ENCODE measurements at regions not wholly inside any gene's neighbourhood (a gene's known extent, or its start where the extent isn't known, plus 50 kb on each side); places are given as distances from the start of the nearest gene placed in this dataset.
"Not testable (repeated sequence)": the region's sequence is repeated elsewhere in the genome, so short reads cannot be mapped to it uniquely, and the experiment has no call there.

GRCh38 chr12:131221061-131221956, 267.6 kb downstream of the ADGRD1 start:
- Histone ChIP-seq H3K36me3 (no peaks in the 10 kb centered on the region), H3K9me3 (ENCODE audit: severe bottlenecking) (no peaks in the 10 kb centered on the region), H3K4me3 (ENCODE audit: low read depth, low read length) (no peak overlapping the region), H3K27me3 (ENCODE audit: insufficient read depth, low read depth, severe bottlenecking) (no peaks in the 10 kb centered on the region), H3K27ac (no peak overlapping the region)
- DNase-seq: no peak
- no peak for TF ChIP-seq CTCF (IDR thresholded peaks at IDR 0.05; ENCODE audit: low read depth, low read length)

GRCh38 chr12:131221957-131222328, 268.2 kb downstream of the ADGRD1 start:
- no peak for TF ChIP-seq CTCF (IDR thresholded peaks at IDR 0.05; ENCODE audit: low read depth, low read length)
- H3K27me3 ChIP-seq (ENCODE audit: insufficient read depth, low read depth, severe bottlenecking): no peaks in the 10 kb centered on the region
- no peaks in the 10 kb centered on the region for H3K9me3 ChIP-seq (ENCODE audit: severe bottlenecking)
- H3K4me3 ChIP-seq (ENCODE audit: low read depth, low read length): no peak overlapping the region
- no peak overlapping the region for H3K27ac ChIP-seq
- no peaks in the 10 kb centered on the region for H3K36me3 ChIP-seq
- DNase-seq: no peak

GRCh38 chr12:131222329-131223139, 268.8 kb downstream of the ADGRD1 start:
- Histone ChIP-seq H3K27me3 (ENCODE audit: insufficient read depth, low read depth, severe bottlenecking) (no peaks in the 10 kb centered on the region), H3K9me3 (ENCODE audit: severe bottlenecking) (no peaks in the 10 kb centered on the region), H3K4me3 (ENCODE audit: low read depth, low read length) (no peak overlapping the region), H3K36me3 (no peaks in the 10 kb centered on the region), H3K27ac (no peak overlapping the region)
- no peak for DNase-seq
- no peak for TF ChIP-seq CTCF (IDR thresholded peaks at IDR 0.05; ENCODE audit: low read depth, low read length)

GRCh38 chr12:131223171-131223761, 269.6 kb downstream of the ADGRD1 start:
- no peak for DNase-seq
- TF ChIP-seq CTCF (IDR thresholded peaks at IDR 0.05; ENCODE audit: low read depth, low read length): no peak
- H3K4me3 ChIP-seq (ENCODE audit: low read depth, low read length): no peak overlapping the region
- no peaks in the 10 kb centered on the region for H3K27me3 ChIP-seq (ENCODE audit: insufficient read depth, low read depth, severe bottlenecking)
- no peaks in the 10 kb centered on the region for H3K36me3 ChIP-seq
- no peaks in the 10 kb centered on the region for H3K9me3 ChIP-seq (ENCODE audit: severe bottlenecking)
- H3K27ac ChIP-seq: no peak overlapping the region

- no peaks in the 10 kb centered on the region for H3K9me3 ChIP-seq (ENCODE audit: severe bottlenecking)
- H3K4me3 ChIP-seq (ENCODE audit: low read depth, low read length): no peak overlapping the region
- DNase-seq: no peak
- H3K36me3 ChIP-seq: no peaks in the 10 kb centered on the region
- H3K27ac ChIP-seq: no peak overlapping the region
- TF ChIP-seq CTCF (IDR thresholded peaks at IDR 0.05; ENCODE audit: low read depth, low read length): no peak
- H3K27me3 ChIP-seq (ENCODE audit: insufficient read depth, low read depth, severe bottlenecking): no peaks in the 10 kb centered on the region
These were observed 270.1 kb downstream of the ADGRD1 start for GRCh38 chr12:131223791-131224225.

- H3K9me3 ChIP-seq (ENCODE audit: severe bottlenecking); H3K27ac ChIP-seq; H3K4me3 ChIP-seq (ENCODE audit: low read depth, low read length); DNase-seq; H3K36me3 ChIP-seq; H3K27me3 ChIP-seq (ENCODE audit: insufficient read depth, low read depth, severe bottlenecking): not testable (repeated sequence)
These were observed 270.7 kb downstream of the ADGRD1 start for GRCh38 chr12:131224226-131225065.

GRCh38 chr12:131225066-131225380, 271.3 kb downstream of the ADGRD1 start:
- DNase-seq; H3K4me3 ChIP-seq (ENCODE audit: low read depth, low read length); H3K27me3 ChIP-seq (ENCODE audit: insufficient read depth, low read depth, severe bottlenecking); H3K36me3 ChIP-seq; H3K27ac ChIP-seq; H3K9me3 ChIP-seq (ENCODE audit: severe bottlenecking): not testable (repeated sequence)
